Lung (tissue), 11 donors: ENCODE measurements at regions not wholly inside any gene's neighbourhood (a gene's known extent, or its start where the extent isn't known, plus 50 kb on each side); places are given as distances from the start of the nearest gene placed in this dataset.

Experiments
- ATAC-seq: fragments of 200-7000 bp; cut with Tn5 transposase; one replicate; pipeline ENCODE4 v1.9.1; 2020; ENCODE audit warnings: moderate number of reproducible peaks; ENCODE audit not compliant: insufficient read depth, low FRiP score
- DNase-seq, 3 donors: peaks; one replicate each; pipeline ENCODE4 v3.0.0-alpha.2; 2013 to 2017
- H3K27ac ChIP-seq, 2 donors: one replicate each; pipeline ENCODE4 v1.5.1; 2013; ENCODE audit warnings: mild to moderate bottlenecking in 2 of 2, moderate library complexity in 2 of 2, control low read depth in 1 of 2, inconsistent platforms in 1 of 2, low read depth in 1 of 2, low read length in 1 of 2
- H3K27me3 ChIP-seq, 3 donors: one replicate each; pipeline ENCODE4 v1.5.1; 2013; ENCODE audit warnings: low read length in 2 of 3; ENCODE audit not compliant: control insufficient read depth in 3 of 3, insufficient read depth in 3 of 3
- H3K36me3 ChIP-seq, 4 donors: one replicate each; pipeline ENCODE4 v1.5.1; 2013; ENCODE audit warnings: low read length in 4 of 4, mild to moderate bottlenecking in 1 of 4, moderate library complexity in 1 of 4; ENCODE audit not compliant: control insufficient read depth in 4 of 4, insufficient read depth in 4 of 4
- H3K4me1 ChIP-seq, 5 donors: one replicate each; pipeline ENCODE4 v1.5.1; 2013; ENCODE audit warnings: low read length in 5 of 5, mild to moderate bottlenecking in 2 of 5, moderate library complexity in 1 of 5; ENCODE audit not compliant: control insufficient read depth in 5 of 5, insufficient read depth in 5 of 5
- H3K4me3 ChIP-seq: one replicate; pipeline ENCODE4 v1.5.1; 2013; ENCODE audit warnings: mild to moderate bottlenecking, control low read depth, moderate library complexity
- H3K9ac ChIP-seq, 2 donors: one replicate each; pipeline ENCODE4 v1.5.1; 2013; ENCODE audit warnings: low read length in 2 of 2, control low read depth in 1 of 2; ENCODE audit not compliant: insufficient read depth in 1 of 2
- H3K9me3 ChIP-seq, 4 donors: one replicate each; pipeline ENCODE4 v1.5.1; 2013; ENCODE audit warnings: low read length in 3 of 4, mild to moderate bottlenecking in 1 of 4, moderate library complexity in 1 of 4; ENCODE audit not compliant: control insufficient read depth in 4 of 4, insufficient read depth in 3 of 4
- CTCF ChIP-seq: IDR thresholded peaks from 2 replicates; pipeline ENCODE4 v1.5.1; 2012; ENCODE audit warnings: mild to moderate bottlenecking; ENCODE audit errors: control extremely low read depth, extremely low read depth
- WGBS, 2 donors: extraction: QIAGEN DNeasy Blood & Tissue Kit; methylation state at CpG; one replicate each; pipeline ENCODE4 v1.1.7; 2013; 5-methylcytosine and 5-hydroxymethylcytosine counted together
- donor health status: control.
- donor health status: control.
- donor health status: Bipolar disorder and iron deficiency.
- donor health status: healthy.
- donor health status: DM: yes; HTN: yes; CAD: no.

DNA sequence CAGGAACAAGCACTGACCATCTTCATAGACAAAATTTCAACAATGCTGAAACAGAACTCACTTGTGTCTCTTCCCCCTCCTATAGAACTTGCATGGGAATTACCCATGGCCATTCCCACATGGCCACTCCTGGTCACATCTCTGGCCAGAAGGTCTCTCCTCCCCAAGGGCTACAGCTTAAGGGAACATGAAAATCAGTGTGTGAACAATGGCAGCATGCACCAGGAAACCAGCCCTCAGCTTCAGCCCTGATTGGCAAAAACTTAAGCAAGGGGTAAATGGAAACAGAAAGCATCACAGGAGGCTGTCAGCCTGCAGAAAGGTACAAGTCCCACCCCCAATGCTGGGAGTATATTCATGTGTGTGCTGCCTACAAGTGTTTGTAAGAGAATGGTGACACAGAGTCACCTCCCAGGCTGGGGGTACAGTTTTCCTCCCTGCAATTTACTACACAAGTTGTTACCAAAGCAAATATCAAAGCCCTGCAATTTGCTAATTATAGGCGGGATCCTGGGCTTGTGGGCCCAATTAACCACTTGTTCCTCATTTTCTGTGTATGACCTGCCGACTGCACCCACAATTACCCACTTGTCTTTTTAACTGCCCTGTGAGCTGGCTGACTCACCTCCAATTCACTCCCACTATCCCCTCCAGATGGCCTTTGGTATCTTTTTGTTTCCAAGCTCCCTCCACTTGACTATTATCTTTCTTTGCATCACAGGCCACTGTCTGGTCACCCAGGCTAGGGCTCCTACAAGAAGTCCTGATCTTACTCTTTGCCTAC lies 84.4 kb upstream of the HES1 start:
- peaks cover 2 to 8% (median 6%) of the 10 kb centered on the region in 4 donors for H3K9me3 ChIP-seq
- peaks cover 0 to 8% (median 0%) of the 10 kb centered on the region in 5 donors for H3K4me1 ChIP-seq
- no peak for TF ChIP-seq CTCF
- no peaks in the 10 kb centered on the region for H3K27me3 ChIP-seq
- DNase-seq (no peak), ATAC-seq (no peak)
- H3K36me3 ChIP-seq: no peaks in the 10 kb centered on the region
- no peak overlapping the region for H3K9ac ChIP-seq
- H3K4me3 ChIP-seq: no peak overlapping the region
- no peak overlapping the region for H3K27ac ChIP-seq
- WGBS, 2 donors: 44 to 69% methylated on average over 2 of the region's 2 CpGs

DNA sequence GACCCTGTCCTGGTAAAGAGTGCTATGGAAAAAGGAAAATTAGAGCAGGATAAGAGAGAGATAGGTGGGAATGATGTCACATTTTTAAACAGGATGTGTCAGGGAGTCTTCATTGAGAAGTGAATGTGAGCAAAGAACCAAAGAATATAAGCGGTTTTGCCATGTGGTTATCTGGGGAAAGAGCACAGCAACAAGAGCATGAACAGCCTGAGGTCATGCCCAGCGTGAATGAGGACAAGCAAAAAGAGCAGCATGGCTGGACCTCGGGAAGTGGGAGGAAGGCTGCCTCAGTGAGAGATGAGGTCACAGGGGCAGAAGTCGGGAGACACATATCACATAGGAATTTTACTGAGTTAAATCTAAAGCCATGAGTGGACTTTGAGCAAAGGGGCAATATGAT lies 82.8 kb upstream of the HES1 start:
- Histone ChIP-seq H3K27ac (no peak overlapping the region), H3K4me1 (peaks cover 0 to 5% (median 0%) of the 10 kb centered on the region in 5 donors), H3K9ac (no peak overlapping the region), H3K4me3 (no peak overlapping the region), H3K36me3 (no peaks in the 10 kb centered on the region), H3K27me3 (no peaks in the 10 kb centered on the region), H3K9me3 (peaks cover 2 to 8% (median 6%) of the 10 kb centered on the region in 4 donors)
- DNase-seq: no peak
- no peak for ATAC-seq
- no peak for TF ChIP-seq CTCF
- WGBS, 2 donors: 94 to 95% methylated on average over 4 of the region's 4 CpGs

- Histone ChIP-seq H3K27me3 (no peaks in the 10 kb centered on the region), H3K4me1 (peaks cover 0 to 5% (median 0%) of the 10 kb centered on the region in 5 donors), H3K27ac (no peak overlapping the region), H3K36me3 (no peaks in the 10 kb centered on the region), H3K9me3 (peaks cover 2 to 8% (median 6%) of the 10 kb centered on the region in 4 donors), H3K4me3 (no peak overlapping the region), H3K9ac (no peak overlapping the region)
- DNase-seq (no peak), ATAC-seq (no peak)
- no peak for TF ChIP-seq CTCF
- WGBS, 2 donors: 78 to 81% methylated on average over 2 of the region's 2 CpGs
These were observed 81.9 kb upstream of the HES1 start for GRCh38 chr3:194054016-194054415.
